Esophagus muscularis mucosa (tissue), 4 donors: ENCODE measurements at regions not wholly inside any gene's neighbourhood (a gene's known extent, or its start where the extent isn't known, plus 50 kb on each side); places are given as distances from the start of the nearest gene placed in this dataset.
A peak's percentile ranks its signal among the peaks of the same experiment; 100 is the strongest.

Experiments
- DNase-seq: peaks from one replicate; pipeline ENCODE4 v3.0.0-alpha.2; 2017; ENCODE audit errors: extremely low spot score
- H3K27ac ChIP-seq, 4 donors: fragments of 200-600 bp; sonication (generic); replicated peaks in 1 of 4; 1 replicate in 3 of 4; 2 replicates in 1 of 4; pipeline ENCODE4 v1.5.1; 2016 to 2019; ENCODE audit warnings: mild to moderate bottlenecking in 1 of 4
- H3K27me3 ChIP-seq, 4 donors: fragments of 200-600 bp; sonication (generic); one replicate each; pipeline versions ENCODE4 v1.5.1 to v1.6.0; 2016 to 2019
- H3K36me3 ChIP-seq, 4 donors: fragments of 200-600 bp; sonication (generic); one replicate each; pipeline ENCODE4 v1.5.1; 2016 to 2019
- H3K4me1 ChIP-seq, 4 donors: fragments of 200-600 bp; sonication (generic); one replicate each; pipeline ENCODE4 v1.5.1; 2016 to 2019
- H3K4me3 ChIP-seq, 4 donors: fragments of 200-600 bp; sonication (generic); 1 replicate in 2 of 4; 2 replicates in 2 of 4; pipeline ENCODE4 v1.5.1; 2016 to 2019; ENCODE audit warnings: mild to moderate bottlenecking in 4 of 4, moderate library complexity in 1 of 4
- H3K9me3 ChIP-seq, 4 donors: fragments of 200-600 bp; sonication (generic); 1 replicate in 3 of 4; 2 replicates in 1 of 4; pipeline ENCODE4 v1.5.1; 2016 to 2019
- CTCF ChIP-seq, 3 experiments: fragments of 200-600 bp in 2 of 3; fragments of 450-650 bp in 1 of 3; sonication (generic) in 2 of 3; IDR thresholded peaks; one replicate each; pipeline ENCODE4 v1.5.1; 2017 to 2019; ENCODE audit warnings: antibody characterized with exemption in 3 of 3, mild to moderate bottlenecking in 2 of 3, moderate library complexity in 1 of 3
- EP300 ChIP-seq: sonication (generic); formaldehyde crosslinking; IDR thresholded peaks from one replicate; pipeline ENCODE4 v1.6.1; 2017; ENCODE audit warnings: antibody characterized with exemption
- POLR2A ChIP-seq: fragments of 450-650 bp; IDR thresholded peaks from one replicate; pipeline ENCODE4 v1.6.1; 2017; ENCODE audit warnings: antibody characterized with exemption, moderate library complexity, mild to moderate bottlenecking, low read depth
- POLR2AphosphoS5 ChIP-seq, 2 donors: sonication (generic); formaldehyde crosslinking; IDR thresholded peaks; one replicate each; pipeline ENCODE4 v1.6.1; 2017; ENCODE audit warnings: antibody characterized with exemption in 2 of 2
- WGBS: methylation state at CpG from one replicate; pipeline ENCODE4 v1.1.5; 2018; 5-methylcytosine and 5-hydroxymethylcytosine counted together
- intact Hi-C: fragments of 100-400 bp; cut with DNase I; formaldehyde crosslinking; loops from one replicate; pipeline ENCODE4 v1.15.1; 2023
- small RNA-seq, 3 donors: library from RNA; depleted of rRNA; stranded (forward); fragments of <200 nt; gene quantifications; one replicate each; pipeline ENCODE3, GENCODE V24; 2016

- DNase-seq = peak; percentile 88
- no peak overlapping the region for H3K4me3 ChIP-seq
- intact Hi-C loops = no loop called here
- WGBS = 83% methylated on average over 4 of the region's 4 CpGs
- TF ChIP-seq POLR2AphosphoS5 (IDR thresholded peaks at IDR 0.05) (no peak), CTCF (IDR thresholded peaks at IDR 0.05) (no peak), POLR2A (no peak)
- no peaks in the 10 kb centered on the region for H3K27me3 ChIP-seq
- H3K27ac ChIP-seq = no peak overlapping the region
- no peaks in the 10 kb centered on the region for H3K36me3 ChIP-seq
- H3K9me3 ChIP-seq = peaks cover 0 to 7% (median 0%) of the 10 kb centered on the region in 4 donors
- peaks cover 0 to 12% (median 5%) of the 10 kb centered on the region in 4 donors for H3K4me1 ChIP-seq
Measured at GRCh38 chr2:71736986-71737385, 283.6 kb downstream of the DYSF start.

DNA sequence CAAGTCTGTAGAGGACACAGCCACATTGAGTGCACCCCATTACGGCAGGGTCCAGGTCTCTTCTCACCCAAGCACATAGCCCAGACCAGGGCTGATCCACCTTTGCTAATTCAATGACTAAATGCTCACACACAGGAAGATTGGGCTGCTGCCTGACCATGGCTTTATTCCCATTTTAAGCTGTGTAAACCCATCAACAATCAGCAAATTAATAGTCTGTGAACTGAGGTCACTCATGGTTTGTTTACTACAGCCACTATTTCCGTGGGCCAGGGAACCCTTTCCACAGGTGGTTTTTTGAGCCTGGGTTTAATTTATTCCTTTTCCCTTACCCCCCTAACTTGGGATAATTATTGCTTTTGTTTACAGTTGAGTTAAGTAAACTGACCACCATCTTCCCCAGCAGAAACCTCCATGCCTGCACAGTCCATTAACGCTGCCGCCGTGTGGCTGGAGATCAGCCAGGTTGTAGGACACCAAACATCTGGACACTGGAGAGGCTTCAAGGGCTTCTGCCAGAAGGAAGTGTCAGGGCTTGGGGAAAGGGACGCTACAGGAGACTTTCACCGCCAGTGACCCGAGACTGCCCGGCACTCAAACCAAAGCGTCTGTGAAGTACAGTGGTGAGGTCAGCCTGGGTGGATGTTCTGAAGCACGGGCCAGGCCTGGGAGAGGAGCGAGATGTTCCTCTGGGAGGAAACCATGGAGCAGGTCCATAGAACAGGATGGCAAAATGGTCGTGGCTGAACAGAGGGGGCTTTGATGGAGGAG lies 282.9 kb downstream of the DYSF start:
- intact Hi-C loops = no loop called here
- peak; percentile 84 for DNase-seq
- Histone ChIP-seq H3K4me3 (no peak overlapping the region), H3K27me3 (no peaks in the 10 kb centered on the region), H3K9me3 (peaks cover 0 to 1% (median 0%) of the 10 kb centered on the region in 4 donors), H3K4me1 (peaks cover 0 to 12% (median 5%) of the 10 kb centered on the region in 4 donors), H3K36me3 (no peaks in the 10 kb centered on the region), H3K27ac (no peak overlapping the region)
- TF ChIP-seq CTCF (IDR thresholded peaks at IDR 0.05) (no peak), EP300 (no peak), POLR2AphosphoS5 (IDR thresholded peaks at IDR 0.05) (no peak), POLR2A (no peak)
- WGBS = 70% methylated on average over 13 of the region's 13 CpGs

Small RNA genes lying in the stretch of these regions (small RNA-seq; reads per million reads assigned to genes)
- gene RPS20P10 = 0 reads per million in 3 donors
